GM19238 (cell line): ENCODE measurements at regions not wholly inside any gene's neighbourhood (a gene's known extent, or its start where the extent isn't known, plus 50 kb on each side); places are given as distances from the start of the nearest gene placed in this dataset.
"Not testable (repeated sequence)": the region's sequence is repeated elsewhere in the genome, so short reads cannot be mapped to it uniquely, and the experiment has no call there.

Experiments
- DNase-seq: peaks from one replicate; pipeline ENCODE4 v3.0.0; 2011; ENCODE audit warnings: low spot score; ENCODE audit not compliant: insufficient read length

DNA sequence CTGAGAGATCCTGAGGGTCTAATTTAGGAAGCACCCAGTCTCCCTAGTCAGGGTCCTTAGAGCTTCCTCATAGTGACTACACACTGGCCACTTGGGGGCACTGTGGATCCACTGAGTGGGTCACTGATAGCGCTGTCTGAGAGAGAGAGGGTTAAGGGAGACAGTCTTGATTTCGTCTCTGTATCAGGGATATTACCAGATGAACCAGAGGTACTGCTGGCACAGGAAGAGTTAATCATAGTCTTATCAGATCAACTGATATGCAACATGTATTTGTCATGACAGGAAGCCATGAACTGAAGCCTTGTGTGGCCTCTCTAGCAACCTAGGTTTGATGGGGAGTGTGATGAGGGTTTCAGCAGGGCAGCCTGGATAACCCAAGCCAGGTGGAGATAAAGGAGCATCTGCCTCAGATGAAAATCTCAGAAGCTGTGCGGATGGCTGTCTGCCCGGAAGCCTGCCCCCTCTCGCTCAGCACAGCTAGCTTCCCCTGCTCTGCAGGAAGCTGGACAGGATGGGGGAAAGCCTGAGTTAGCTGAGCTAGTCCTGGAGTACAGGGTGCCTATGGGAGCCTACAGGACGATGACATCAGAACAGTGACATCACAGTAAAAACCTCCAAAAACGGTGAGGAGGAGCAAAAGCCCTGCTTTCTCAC, 214.0 kb upstream of the PRSS1 start:
- peak; percentile 26 for DNase-seq

DNA sequence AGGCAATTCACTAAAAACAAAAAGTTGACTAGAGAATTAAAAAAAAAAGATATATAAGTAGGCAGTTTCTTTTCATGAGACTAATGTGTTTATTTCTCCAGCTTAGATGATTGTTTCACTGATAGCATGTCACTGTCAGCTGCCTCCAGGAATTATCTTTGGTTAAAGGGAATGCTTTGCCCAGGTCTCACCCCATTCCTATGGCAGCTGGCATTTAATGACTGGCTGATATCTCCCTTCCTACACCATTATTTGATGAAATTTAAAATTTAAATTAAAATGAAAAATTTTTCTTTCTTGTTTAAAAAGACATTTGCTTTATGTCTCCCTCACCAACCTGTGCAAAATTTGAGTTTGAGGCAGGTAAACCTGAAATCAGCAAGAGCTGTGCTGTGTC, 214.5 kb upstream of the PRSS1 start:
- no peak for DNase-seq

DNA sequence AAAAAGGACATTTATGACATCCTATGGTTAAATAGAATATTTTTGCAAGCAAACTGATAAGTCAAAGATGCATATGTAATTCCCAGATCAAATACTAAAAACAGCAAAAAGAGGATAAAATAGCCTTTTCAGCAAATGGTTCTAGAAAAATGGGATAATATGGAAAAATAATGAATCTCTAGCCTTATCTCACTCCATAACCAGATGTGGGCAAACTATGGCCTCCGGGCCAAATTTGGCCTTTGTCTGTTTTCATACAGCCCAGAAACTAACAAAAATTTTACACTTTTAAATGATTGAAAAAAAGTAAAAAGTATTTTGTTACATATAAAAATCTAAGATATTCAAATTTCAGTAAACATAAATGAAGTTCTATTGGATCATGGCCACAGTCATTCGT, 215.4 kb upstream of the PRSS1 start:
- DNase-seq, result no peak

DNA sequence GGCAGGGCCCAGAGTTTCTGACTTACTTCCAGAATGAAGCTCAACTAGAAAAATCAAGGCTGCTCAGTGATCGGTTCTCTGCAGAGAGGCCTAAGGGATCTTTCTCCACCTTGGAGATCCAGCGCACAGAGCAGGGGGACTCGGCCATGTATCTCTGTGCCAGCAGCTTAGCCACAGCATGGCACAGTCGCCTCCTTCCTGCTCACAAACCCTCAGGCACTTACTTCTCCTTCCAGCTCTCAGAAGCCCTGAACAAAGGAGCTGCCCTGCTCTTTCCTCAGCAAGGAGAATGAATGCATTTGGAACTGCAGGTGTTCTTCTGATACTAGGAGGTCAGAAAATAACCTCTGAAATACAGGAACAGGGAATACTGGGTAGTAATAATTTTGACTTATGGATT, 219.7 kb upstream of the PRSS1 start:
- no peak for DNase-seq

DNA sequence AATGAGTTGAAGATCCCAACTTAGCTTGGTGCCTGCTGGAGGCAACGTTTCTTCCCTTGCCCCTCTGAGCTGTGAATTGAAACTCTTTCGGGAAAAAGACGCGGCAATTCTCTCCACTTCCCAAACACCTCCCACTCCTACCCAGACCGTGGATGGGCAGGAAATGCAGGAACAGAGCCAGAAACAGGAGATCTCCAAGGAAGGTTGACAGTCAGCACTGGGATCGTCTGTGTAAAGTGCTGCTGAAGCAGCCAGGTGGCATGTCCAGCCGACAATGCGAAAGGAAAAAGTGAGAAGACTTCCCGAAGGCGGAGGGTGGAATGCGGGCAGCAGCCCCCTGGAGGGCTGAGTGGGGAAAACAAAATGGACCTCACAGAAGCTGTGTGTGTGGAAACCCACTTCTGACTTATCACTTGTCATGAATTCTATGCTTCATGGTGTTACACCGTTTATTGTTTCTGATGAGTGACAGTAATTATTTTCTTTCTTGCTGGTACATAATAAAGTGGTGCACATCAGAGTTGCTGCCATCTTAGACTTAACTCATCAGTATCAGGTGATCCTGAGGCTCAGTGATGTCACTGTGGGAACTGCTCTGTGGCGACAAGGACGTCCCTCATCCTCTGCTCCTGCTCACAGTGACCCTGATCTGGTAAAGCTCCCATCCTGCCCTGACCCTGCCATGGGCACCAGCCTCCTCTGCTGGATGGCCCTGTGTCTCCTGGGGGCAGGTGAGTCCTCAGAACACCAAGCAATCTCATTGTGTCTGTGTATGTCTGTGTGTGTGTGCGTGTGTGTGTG, 220.5 kb upstream of the PRSS1 start:
- DNase-seq, result no peak

DNA sequence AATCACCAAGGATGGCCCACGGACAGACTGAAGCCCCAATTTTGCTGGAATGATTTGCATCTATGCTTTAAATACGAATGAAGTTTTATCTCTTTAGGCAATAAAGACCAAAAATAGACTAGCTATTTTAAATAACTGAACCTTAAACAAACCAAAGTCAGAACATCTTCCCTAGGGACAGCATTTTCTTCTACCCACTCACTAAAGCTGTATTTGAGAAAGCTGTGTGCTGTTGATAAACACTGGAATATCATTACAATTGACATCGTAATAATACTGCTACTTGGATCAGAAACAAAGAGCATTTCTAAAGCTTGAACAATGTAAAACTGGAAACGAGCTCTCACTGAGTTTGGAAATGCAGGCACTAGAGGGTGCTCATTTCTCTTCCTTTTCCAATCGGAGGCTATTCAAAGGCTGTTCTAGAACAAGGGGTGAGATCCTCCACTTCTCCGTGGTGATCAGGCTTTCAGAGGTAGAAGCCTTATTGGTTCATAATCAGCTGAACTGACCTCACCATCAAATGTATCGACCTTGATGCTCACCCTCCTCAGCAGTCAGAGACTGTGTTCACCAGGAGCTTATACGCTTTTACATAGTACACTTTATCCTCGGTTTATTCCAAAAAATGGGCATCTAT, 225.3 kb upstream of the PRSS1 start:
- DNase-seq, result no peak

DNA sequence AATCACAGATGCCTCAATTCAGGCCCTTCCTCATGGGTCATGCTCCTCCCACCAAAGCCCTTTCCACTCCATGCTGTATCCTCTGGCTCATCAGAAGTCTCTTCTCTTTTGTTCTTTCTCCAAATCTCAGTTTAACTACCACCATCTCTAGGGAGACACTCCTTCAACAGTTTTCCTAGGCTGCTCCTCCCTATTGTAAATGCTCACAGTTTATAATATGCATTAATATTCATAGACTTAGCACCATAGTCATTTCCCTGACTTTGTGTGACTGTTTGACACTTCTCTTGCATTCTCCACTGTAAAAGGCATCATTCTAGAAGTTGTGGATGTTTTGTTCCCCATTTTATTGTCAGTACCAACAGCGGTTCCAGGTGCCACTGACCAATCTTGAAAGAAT, 226.5 kb upstream of the PRSS1 start:
- DNase-seq, result no peak

DNA sequence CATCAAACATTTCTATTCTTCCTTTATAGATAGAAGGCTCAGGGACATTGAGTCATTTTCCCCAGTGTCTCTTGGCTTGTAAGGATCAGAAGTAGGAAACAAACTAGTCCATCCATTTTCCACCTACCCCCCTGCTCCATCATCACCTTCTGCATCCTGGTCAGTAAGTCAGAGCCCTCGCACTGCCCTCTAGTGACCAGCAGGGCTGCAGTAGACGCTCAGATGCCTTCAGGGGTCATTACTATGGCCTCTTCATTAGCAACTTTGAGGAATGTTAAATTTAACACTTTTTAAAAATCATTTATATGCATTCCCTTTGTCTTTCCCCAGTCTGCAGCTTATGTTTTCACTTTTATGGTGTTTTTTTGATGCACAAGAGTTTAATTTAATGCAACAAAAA, 228.4 kb upstream of the PRSS1 start:
- not testable (repeated sequence) for DNase-seq

DNA sequence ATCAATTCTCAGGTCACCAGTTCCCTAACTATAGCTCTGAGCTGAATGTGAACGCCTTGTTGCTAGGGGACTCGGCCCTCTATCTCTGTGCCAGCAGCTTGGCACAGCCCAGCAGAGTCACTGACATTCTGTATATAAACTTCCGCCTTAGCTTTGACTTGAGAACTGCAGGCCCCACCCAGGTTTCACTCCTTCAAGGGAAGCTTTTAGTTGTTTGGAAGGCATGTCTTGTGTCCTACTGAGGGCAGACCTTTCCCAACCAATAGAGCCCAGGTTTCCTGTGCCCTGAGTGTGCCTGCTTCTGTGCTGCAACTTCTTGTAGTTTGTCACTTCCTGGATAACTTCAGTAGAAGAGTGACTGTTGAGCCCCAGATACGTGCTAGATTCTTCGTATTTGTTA, 228.8 kb upstream of the PRSS1 start:
- DNase-seq, result not testable (repeated sequence)

DNA sequence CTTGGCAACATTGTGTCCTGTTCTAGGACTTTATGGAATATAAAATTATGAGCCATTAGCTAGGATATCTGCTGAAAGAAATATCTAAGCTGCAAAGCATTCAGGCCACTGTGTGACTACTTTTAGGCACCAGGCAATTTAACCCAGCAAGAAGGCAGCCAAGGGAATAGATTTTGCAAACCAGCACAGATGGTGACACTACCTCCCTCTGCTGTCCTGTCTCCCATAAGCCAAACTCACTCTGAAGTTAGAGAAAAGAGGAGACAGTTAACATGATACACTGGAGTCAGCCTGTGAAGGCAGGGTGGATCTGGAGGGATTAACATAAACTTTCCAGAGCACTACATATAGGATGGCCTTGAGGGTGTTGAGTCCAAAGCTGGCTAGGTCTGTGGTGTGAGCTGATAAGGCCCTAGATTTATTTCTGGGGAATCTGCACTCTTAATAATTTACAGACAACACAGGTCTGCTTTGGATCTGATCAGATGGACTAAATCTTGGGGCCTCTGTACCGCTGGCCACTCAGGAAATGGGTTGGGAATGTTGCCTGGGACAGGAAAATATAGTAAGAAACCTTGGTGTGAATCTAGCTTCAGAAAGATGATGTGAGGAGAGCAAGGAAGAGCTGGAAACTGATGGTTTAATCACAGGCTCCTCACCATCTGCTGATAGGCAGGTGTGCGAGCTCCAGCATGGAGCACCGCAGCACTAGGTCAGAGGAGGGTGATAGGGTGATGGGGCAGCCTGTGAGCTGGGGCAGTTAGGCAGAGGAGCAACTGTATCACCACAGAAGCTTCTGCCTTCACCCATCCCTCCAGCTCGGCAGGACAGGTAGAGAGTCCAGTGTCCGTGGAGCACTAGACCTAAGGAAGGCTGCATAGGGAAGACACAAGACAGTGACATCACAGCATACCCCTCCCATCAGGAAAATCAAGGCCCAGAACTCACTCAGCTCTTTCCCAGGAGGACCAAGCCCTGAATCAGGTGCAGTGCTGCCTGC, 229.9 kb upstream of the PRSS1 start:
- no peak for DNase-seq

DNA sequence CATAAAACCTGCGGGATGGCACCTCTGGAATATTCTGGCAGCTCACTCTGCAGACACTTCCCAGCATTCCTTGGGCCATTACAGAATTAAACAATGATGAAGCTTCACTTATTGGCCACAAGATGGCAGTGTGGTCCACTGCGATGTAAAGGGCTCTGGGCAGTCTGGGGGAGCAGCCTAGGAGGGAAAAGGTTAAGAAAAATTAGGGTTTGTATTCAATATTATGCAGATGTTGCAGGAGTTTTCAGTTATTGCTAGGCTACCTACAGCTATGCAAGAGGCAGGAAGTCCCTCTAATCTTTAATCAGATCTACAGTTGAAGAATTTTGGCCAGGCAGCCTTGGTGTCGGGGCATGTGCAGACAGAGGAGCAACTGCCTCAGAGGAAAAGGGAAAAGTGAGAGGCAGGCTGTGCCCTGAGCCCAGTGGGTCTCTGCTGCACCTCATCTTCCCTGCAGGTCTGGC, 233.2 kb upstream of the PRSS1 start:
- DNase-seq, result peak; percentile 28

DNA sequence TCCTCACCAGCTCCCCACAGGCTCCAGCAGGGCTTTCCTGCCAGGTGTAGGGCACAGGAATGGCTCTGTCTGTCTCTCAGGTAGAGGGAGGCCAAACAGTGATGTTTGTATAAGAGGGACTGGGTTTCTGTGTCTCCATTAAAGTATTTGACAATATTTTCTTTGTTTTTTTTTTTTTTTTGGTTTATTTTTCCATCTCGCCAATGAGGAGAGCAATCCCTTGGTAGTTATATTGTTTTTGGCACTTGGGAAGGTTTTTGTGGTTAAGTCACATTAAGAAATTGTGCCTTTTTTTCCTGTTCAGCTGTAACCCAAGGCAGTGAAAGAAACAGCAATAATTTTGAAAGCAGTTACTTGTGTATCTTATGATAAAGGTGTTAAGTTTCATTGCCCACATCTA, 234.6 kb upstream of the PRSS1 start:
- not testable (repeated sequence) for DNase-seq

DNA sequence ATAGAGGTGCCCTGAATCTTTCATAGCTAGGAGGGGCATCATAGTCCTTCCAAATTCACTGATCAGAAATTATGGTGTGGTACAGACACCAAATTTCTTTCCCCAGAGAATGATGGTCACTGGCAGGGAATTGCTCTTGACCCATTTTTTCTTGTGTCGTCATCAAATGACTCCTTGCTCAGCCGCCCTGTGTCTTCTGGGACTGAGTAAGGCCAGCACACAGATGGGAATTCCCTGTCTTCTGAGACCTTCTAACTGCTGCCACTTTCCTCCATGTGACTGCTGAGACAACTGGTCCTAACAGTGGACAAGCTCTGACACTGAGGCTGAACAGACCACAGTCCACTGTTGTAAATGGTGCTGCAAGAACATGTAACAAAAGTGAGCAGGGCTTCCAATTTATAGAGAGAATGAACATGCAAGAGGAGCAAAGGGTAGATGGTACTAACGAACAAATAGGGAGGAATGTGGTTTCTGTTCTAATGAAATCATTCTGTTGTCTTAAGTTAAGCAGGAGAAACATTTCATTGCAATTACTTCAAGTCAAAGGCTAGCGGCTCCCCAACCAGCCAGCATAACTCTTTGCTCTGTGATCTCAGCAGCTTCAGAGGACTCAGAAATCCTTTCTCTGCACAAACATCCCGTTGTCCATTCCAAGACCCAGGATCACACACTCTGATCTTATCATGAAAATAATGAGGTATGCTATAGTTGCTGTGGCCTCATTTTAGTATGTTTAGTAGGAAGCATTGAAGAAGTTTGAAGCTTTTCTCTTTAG, 235.9 kb upstream of the PRSS1 start:
- no peak for DNase-seq

DNA sequence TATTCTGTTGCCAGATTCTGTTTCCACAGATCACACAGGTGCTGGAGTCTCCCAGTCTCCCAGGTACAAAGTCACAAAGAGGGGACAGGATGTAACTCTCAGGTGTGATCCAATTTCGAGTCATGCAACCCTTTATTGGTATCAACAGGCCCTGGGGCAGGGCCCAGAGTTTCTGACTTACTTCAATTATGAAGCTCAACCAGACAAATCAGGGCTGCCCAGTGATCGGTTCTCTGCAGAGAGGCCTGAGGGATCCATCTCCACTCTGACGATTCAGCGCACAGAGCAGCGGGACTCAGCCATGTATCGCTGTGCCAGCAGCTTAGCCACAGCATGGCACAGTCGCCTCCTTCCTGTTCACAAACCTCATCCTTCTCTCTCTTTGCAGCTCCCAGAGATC, 237.5 kb upstream of the PRSS1 start:
- DNase-seq, result no peak

DNA sequence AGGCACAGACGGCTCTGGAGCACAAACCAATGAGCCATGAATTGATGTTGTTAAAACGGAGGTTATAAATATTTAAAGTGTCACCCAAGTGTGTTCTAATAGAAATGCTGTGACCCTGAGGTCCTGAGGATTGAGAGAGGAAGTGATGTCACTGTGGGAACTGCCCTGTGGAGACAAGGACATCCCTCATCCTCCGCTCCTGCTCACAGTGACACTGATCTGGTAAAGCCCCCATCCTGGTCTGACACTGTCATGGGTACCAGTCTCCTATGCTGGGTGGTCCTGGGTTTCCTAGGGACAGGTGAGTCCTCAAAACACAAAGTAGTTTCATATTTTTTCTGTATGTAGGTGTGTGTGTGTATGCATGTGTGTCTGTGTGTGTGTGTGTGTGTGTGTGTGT, 237.9 kb upstream of the PRSS1 start:
- no peak for DNase-seq

DNA sequence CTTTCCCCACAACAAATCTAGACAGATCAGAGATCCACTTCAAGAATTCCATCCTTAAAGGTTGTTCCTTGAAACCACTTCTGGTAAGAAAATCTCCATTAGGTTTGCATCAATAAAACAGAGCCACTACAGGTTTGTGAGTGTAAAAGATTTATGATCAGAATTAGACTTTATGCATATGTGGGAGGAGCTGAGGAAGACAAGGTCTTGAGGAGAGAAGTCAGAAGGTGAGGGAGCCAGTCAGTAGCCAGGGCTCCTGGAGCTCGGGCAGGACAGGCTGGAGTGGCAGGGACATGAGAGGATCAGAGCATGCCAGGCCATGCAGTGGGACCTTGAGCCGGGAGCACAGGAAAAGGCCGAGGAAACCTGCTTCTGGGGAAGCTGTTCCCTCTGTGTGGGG, 240.0 kb upstream of the PRSS1 start:
- not testable (repeated sequence) for DNase-seq

DNA sequence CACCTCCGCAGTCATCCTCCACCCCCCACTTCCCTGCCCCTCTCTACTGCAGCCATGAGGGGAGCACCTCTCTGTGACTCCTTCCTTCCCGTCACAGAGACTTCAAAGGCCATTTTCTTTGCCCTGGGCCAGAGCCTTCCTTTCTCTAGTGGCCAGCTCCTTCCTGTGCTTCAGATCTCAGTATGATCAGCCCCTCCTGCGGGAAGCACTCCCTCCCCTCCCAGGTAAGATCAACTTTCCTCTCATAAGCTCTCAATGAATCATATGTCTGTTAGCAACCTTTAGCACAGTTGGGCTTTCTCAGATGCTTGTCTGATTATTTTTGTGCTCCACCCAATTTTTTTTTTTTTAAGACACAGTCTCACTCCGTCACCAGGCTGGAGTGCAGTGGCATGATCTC, 241.0 kb upstream of the PRSS1 start:
- DNase-seq, result no peak

DNA sequence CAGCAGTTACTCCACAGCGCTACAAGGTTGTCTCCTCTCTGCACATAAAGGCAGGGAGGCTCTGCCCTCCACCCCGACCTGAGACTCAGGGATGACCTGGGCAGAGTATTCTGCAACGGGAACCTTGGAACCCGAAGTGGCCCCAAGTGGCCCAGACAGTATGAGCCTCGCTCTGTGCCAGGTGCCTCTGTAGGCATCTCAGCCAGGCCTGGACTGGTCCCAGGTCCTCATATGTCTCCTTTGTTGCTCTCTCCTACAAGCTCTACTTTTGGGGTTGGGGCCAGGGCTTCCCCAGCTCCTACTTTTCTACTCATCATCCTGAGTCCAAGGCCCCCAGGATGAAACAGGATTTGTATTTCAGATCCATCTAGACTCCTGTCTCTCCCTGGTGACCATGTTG, 241.5 kb upstream of the PRSS1 start:
- no peak for DNase-seq

DNA sequence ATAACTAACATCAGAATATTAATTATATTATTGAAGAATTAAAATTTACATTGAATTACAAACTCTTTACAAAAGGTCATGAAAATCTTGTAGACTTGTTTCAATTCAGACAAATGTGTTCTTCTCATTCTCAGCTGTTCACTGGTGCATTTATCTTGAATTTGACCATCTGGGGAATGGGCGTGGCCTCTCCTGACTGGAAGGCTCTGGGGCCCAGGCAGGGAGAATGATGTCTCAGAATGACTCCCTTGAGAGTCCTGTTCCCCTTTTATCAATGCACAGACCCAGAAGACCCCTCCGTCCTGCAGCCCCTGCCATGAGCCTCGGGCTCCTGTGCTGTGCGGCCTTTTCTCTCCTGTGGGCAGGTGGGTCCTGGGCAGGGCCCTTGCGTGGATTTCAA, 242.2 kb upstream of the PRSS1 start:
- not testable (repeated sequence) for DNase-seq

DNA sequence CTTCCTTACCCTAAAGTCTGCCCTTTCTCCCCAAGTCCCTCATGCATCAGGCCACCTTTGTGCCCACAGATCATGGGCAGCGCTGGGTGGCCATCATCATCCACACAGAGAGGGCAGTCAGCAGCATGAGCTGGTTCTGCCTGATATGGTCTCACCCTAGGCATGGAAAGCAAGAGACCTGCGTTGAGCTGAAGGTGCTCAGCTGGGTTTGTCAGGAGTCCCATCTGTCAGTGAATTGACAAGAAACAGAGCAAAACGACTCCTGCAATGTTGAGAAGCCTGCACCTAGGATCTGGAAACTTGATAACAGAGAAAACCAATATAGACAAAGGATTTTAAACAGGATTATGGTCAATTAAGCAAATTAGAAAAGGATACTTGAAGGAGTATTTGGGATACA, 242.7 kb upstream of the PRSS1 start:
- no peak for DNase-seq

DNA sequence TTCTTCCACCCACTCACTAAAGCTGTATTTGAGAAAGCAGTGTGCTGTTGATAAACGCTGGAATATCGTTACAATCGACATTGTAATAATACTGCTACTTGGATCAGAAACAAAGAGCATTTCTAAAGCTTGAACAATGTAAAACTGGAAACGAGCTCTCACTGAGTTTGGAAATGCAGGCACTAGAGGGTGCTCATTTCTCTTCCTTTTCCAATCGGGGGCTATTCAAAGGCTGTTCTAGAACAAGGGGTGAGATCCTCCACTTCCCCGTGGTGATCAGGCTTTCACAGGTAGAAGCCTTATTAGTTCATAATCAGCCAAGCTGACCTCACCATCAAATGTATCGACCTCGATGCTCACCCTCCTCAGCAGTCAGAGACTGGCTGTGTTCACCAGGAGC, 245.3 kb upstream of the PRSS1 start:
- not testable (repeated sequence) for DNase-seq
